ENCODE measurements at regions not wholly inside any gene's neighbourhood (a gene's known extent, or its start where the extent isn't known, plus 50 kb on each side); places are given as distances from the start of the nearest gene placed in this dataset.

GRCh38 chr10:129386415-129387257 lies 80.4 kb upstream of the MGMT start:
- Mint-ChIP-seq H3K9me3 (no peaks in the 10 kb centered on the region), H3K36me3 (ENCODE audit: low read depth) (no peaks in the 10 kb centered on the region), H3K4me3 (no peak overlapping the region), H3K27ac (no peak overlapping the region), H3K27me3 (no peaks in the 10 kb centered on the region), H3K4me1 (ENCODE audit: low read depth) (no peaks in the 10 kb centered on the region)

GRCh38 chr10:129387258-129387525 lies 79.8 kb upstream of the MGMT start:
- H3K9me3 Mint-ChIP-seq, result no peaks in the 10 kb centered on the region
- H3K36me3 Mint-ChIP-seq (ENCODE audit: low read depth), result no peaks in the 10 kb centered on the region
- H3K27ac Mint-ChIP-seq, result no peak overlapping the region
- H3K27me3 Mint-ChIP-seq, result no peaks in the 10 kb centered on the region
- no peak overlapping the region for H3K4me3 Mint-ChIP-seq
- no peaks in the 10 kb centered on the region for H3K4me1 Mint-ChIP-seq (ENCODE audit: low read depth)

GRCh38 chr10:129388435-129388834 lies 78.6 kb upstream of the MGMT start:
- no peaks in the 10 kb centered on the region for H3K4me1 Mint-ChIP-seq (ENCODE audit: low read depth)

GRCh38 chr10:129389194-129389593 lies 77.8 kb upstream of the MGMT start:
- no peaks in the 10 kb centered on the region for H3K36me3 Mint-ChIP-seq (ENCODE audit: low read depth)
- no peak overlapping the region for H3K27ac Mint-ChIP-seq
- H3K27me3 Mint-ChIP-seq, result no peaks in the 10 kb centered on the region
- no peak overlapping the region for H3K4me3 Mint-ChIP-seq
- no peaks in the 10 kb centered on the region for H3K4me1 Mint-ChIP-seq (ENCODE audit: low read depth)
- no peaks in the 10 kb centered on the region for H3K9me3 Mint-ChIP-seq

More at GRCh38 chr10:129388435-129388834, 78.6 kb upstream of the MGMT start:
- Mint-ChIP-seq H3K4me3 (no peak overlapping the region), H3K27me3 (no peaks in the 10 kb centered on the region), H3K9me3 (no peaks in the 10 kb centered on the region), H3K27ac (no peak overlapping the region), H3K36me3 (ENCODE audit: low read depth) (no peaks in the 10 kb centered on the region)

GRCh38 chr10:129390147-129390546 lies 76.9 kb upstream of the MGMT start:
- H3K27ac Mint-ChIP-seq, result no peak overlapping the region
- no peaks in the 10 kb centered on the region for H3K36me3 Mint-ChIP-seq (ENCODE audit: low read depth)
- H3K9me3 Mint-ChIP-seq, result no peaks in the 10 kb centered on the region
- no peaks in the 10 kb centered on the region for H3K27me3 Mint-ChIP-seq
- H3K4me3 Mint-ChIP-seq, result no peak overlapping the region
- no peaks in the 10 kb centered on the region for H3K4me1 Mint-ChIP-seq (ENCODE audit: low read depth)

GRCh38 chr10:129390726-129391125 lies 76.3 kb upstream of the MGMT start:
- Mint-ChIP-seq H3K4me1 (ENCODE audit: low read depth) (no peaks in the 10 kb centered on the region), H3K9me3 (no peaks in the 10 kb centered on the region), H3K27me3 (no peaks in the 10 kb centered on the region), H3K36me3 (ENCODE audit: low read depth) (no peaks in the 10 kb centered on the region), H3K4me3 (no peak overlapping the region), H3K27ac (no peak overlapping the region)

GRCh38 chr10:129391464-129391863 lies 75.6 kb upstream of the MGMT start:
- Mint-ChIP-seq H3K9me3 (no peaks in the 10 kb centered on the region), H3K4me3 (no peak overlapping the region), H3K4me1 (ENCODE audit: low read depth) (no peaks in the 10 kb centered on the region), H3K36me3 (ENCODE audit: low read depth) (no peaks in the 10 kb centered on the region), H3K27me3 (no peaks in the 10 kb centered on the region), H3K27ac (no peak overlapping the region)

GRCh38 chr10:129392855-129393254 lies 74.2 kb upstream of the MGMT start:
- no peaks in the 10 kb centered on the region for H3K27me3 Mint-ChIP-seq

GRCh38 chr10:129393812-129394211 lies 73.2 kb upstream of the MGMT start:
- no peaks in the 10 kb centered on the region for H3K4me1 Mint-ChIP-seq (ENCODE audit: low read depth)
- no peaks in the 10 kb centered on the region for H3K9me3 Mint-ChIP-seq
- no peaks in the 10 kb centered on the region for H3K36me3 Mint-ChIP-seq (ENCODE audit: low read depth)
- no peak overlapping the region for H3K27ac Mint-ChIP-seq
- no peak overlapping the region for H3K4me3 Mint-ChIP-seq
- H3K27me3 Mint-ChIP-seq, result no peaks in the 10 kb centered on the region

More at GRCh38 chr10:129392855-129393254, 74.2 kb upstream of the MGMT start:
- Mint-ChIP-seq H3K36me3 (ENCODE audit: low read depth) (no peaks in the 10 kb centered on the region), H3K27ac (no peak overlapping the region), H3K9me3 (no peaks in the 10 kb centered on the region), H3K4me1 (ENCODE audit: low read depth) (no peaks in the 10 kb centered on the region), H3K4me3 (no peak overlapping the region)

- Mint-ChIP-seq H3K27me3 (no peaks in the 10 kb centered on the region), H3K9me3 (no peaks in the 10 kb centered on the region), H3K36me3 (ENCODE audit: low read depth) (no peaks in the 10 kb centered on the region), H3K4me1 (ENCODE audit: low read depth) (no peaks in the 10 kb centered on the region), H3K4me3 (no peak overlapping the region), H3K27ac (no peak overlapping the region)
Measured at GRCh38 chr10:129394518-129395328, 72.3 kb upstream of the MGMT start.

GRCh38 chr10:129396021-129396722 lies 70.9 kb upstream of the MGMT start:
- H3K27me3 Mint-ChIP-seq, result no peaks in the 10 kb centered on the region
- no peaks in the 10 kb centered on the region for H3K36me3 Mint-ChIP-seq (ENCODE audit: low read depth)
- no peak overlapping the region for H3K4me3 Mint-ChIP-seq
- no peak overlapping the region for H3K27ac Mint-ChIP-seq
- H3K4me1 Mint-ChIP-seq (ENCODE audit: low read depth), result no peaks in the 10 kb centered on the region
- H3K9me3 Mint-ChIP-seq, result no peaks in the 10 kb centered on the region

GRCh38 chr10:129397198-129397974 lies 69.7 kb upstream of the MGMT start:
- H3K9me3 Mint-ChIP-seq, result no peaks in the 10 kb centered on the region
- no peak overlapping the region for H3K4me3 Mint-ChIP-seq
- H3K36me3 Mint-ChIP-seq (ENCODE audit: low read depth), result no peaks in the 10 kb centered on the region
- H3K4me1 Mint-ChIP-seq (ENCODE audit: low read depth), result no peaks in the 10 kb centered on the region
- no peaks in the 10 kb centered on the region for H3K27me3 Mint-ChIP-seq
- no peak overlapping the region for H3K27ac Mint-ChIP-seq

GRCh38 chr10:129398711-129399141 lies 68.3 kb upstream of the MGMT start:
- Mint-ChIP-seq H3K27me3 (no peaks in the 10 kb centered on the region), H3K27ac (no peak overlapping the region), H3K9me3 (no peaks in the 10 kb centered on the region), H3K4me3 (no peak overlapping the region), H3K4me1 (ENCODE audit: low read depth) (no peaks in the 10 kb centered on the region), H3K36me3 (ENCODE audit: low read depth) (no peaks in the 10 kb centered on the region)

GRCh38 chr10:129400426-129400825 lies 66.6 kb upstream of the MGMT start:
- Mint-ChIP-seq H3K27me3 (peaks cover 2% of the 10 kb centered on the region), H3K4me1 (ENCODE audit: low read depth) (no peaks in the 10 kb centered on the region), H3K36me3 (ENCODE audit: low read depth) (no peaks in the 10 kb centered on the region), H3K4me3 (no peak overlapping the region), H3K9me3 (no peaks in the 10 kb centered on the region), H3K27ac (no peak overlapping the region)

All from stimulated activated naive CD8-positive, alpha-beta T cell treated with anti-CD3 and anti-CD28 coated beads, Interleukin-15, Interleukin-2, amounts not matched to agents 100 ng/mL and 50 ng/mL, for 24 hours (primary cell).